ENCODE measurements at regions not wholly inside any gene's neighbourhood (a gene's known extent, or its start where the extent isn't known, plus 50 kb on each side); places are given as distances from the start of the nearest gene placed in this dataset.

DNA sequence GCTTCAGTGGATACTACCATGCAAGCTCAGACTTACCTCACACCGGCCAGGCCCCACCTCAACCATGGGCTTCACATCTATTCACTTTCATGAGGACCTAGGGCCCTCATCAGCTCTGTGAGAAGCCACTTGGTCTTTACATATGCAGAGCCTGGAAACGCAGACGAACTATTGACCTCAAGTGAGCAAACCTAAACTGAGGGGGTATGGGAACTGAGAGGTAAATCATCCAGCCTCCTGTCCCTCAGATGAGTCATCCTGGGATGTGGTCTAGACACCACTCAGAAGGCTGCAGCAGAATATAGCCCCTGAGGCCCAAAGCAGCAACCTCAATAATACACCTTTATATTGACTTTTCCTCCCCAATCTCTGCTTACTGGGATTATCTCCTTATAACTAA is 578.0 kb downstream of the INSC start:
- Histone ChIP-seq H3K9me3 (ENCODE audit: control insufficient read depth, insufficient read depth, low read depth, low read length) (no peaks in the 10 kb centered on the region), H3K27me3 (ENCODE audit: control insufficient read depth, insufficient read depth, low read length) (no peaks in the 10 kb centered on the region), H3K4me1 (ENCODE audit: control insufficient read depth, insufficient read depth, low read length) (no peaks in the 10 kb centered on the region), H3K4me3 (ENCODE audit: low read depth in 2 of 2, low read length in 2 of 2) (no peak overlapping the region), H3K27ac (ENCODE audit: low read length) (no peak overlapping the region), H3K36me3 (ENCODE audit: control insufficient read depth, insufficient read depth, low read length) (no peaks in the 10 kb centered on the region)
- DNase-seq (ENCODE audit: low read depth, low spot score) (no peak), ATAC-seq (no peak)
- in situ Hi-C loops (cut with HindIII; ENCODE audit: low pct_unique_long_range_greater_than_20kb, low sequenced_read_pairs) (no loop called here), intact Hi-C loops (cut with micrococcal nuclease; ENCODE audit: unreplicated experiment) (no loop called here)
- ChIA-PET POLR2A (no interaction called here), CTCF (no interaction called here)
- no TSS peak for BruUV-seq (replicated peaks)
- TF ChIP-seq TCF7L2 (IDR thresholded peaks at IDR 0.05; ENCODE audit: low read depth, low read length) (no peak), POLR2AphosphoS5 (IDR thresholded peaks at IDR 0.05; ENCODE audit: low read depth, low read length) (no peak), SIN3A (IDR thresholded peaks at IDR 0.05; ENCODE audit: borderline replicate concordance, insufficient read depth, low read depth, low read length) (no peak)
- TF ChIP-seq, protein P1, sequence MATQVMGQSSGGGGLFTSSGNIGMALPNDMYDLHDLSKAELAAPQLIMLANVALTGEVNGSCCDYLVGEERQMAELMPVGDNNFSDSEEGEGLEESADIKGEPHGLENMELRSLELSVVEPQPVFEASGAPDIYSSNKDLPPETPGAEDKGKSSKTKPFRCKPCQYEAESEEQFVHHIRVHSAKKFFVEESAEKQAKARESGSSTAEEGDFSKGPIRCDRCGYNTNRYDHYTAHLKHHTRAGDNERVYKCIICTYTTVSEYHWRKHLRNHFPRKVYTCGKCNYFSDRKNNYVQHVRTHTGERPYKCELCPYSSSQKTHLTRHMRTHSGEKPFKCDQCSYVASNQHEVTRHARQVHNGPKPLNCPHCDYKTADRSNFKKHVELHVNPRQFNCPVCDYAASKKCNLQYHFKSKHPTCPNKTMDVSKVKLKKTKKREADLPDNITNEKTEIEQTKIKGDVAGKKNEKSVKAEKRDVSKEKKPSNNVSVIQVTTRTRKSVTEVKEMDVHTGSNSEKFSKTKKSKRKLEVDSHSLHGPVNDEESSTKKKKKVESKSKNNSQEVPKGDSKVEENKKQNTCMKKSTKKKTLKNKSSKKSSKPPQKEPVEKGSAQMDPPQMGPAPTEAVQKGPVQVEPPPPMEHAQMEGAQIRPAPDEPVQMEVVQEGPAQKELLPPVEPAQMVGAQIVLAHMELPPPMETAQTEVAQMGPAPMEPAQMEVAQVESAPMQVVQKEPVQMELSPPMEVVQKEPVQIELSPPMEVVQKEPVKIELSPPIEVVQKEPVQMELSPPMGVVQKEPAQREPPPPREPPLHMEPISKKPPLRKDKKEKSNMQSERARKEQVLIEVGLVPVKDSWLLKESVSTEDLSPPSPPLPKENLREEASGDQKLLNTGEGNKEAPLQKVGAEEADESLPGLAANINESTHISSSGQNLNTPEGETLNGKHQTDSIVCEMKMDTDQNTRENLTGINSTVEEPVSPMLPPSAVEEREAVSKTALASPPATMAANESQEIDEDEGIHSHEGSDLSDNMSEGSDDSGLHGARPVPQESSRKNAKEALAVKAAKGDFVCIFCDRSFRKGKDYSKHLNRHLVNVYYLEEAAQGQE (IDR thresholded peaks at IDR 0.05; ENCODE audit: insufficient read depth in 1 of 2, low read depth in 2 of 2, low read length in 1 of 2) = no peak
- TF ChIP-seq, protein P2, sequence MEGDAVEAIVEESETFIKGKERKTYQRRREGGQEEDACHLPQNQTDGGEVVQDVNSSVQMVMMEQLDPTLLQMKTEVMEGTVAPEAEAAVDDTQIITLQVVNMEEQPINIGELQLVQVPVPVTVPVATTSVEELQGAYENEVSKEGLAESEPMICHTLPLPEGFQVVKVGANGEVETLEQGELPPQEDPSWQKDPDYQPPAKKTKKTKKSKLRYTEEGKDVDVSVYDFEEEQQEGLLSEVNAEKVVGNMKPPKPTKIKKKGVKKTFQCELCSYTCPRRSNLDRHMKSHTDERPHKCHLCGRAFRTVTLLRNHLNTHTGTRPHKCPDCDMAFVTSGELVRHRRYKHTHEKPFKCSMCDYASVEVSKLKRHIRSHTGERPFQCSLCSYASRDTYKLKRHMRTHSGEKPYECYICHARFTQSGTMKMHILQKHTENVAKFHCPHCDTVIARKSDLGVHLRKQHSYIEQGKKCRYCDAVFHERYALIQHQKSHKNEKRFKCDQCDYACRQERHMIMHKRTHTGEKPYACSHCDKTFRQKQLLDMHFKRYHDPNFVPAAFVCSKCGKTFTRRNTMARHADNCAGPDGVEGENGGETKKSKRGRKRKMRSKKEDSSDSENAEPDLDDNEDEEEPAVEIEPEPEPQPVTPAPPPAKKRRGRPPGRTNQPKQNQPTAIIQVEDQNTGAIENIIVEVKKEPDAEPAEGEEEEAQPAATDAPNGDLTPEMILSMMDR (IDR thresholded peaks at IDR 0.05) = no peak

DNA sequence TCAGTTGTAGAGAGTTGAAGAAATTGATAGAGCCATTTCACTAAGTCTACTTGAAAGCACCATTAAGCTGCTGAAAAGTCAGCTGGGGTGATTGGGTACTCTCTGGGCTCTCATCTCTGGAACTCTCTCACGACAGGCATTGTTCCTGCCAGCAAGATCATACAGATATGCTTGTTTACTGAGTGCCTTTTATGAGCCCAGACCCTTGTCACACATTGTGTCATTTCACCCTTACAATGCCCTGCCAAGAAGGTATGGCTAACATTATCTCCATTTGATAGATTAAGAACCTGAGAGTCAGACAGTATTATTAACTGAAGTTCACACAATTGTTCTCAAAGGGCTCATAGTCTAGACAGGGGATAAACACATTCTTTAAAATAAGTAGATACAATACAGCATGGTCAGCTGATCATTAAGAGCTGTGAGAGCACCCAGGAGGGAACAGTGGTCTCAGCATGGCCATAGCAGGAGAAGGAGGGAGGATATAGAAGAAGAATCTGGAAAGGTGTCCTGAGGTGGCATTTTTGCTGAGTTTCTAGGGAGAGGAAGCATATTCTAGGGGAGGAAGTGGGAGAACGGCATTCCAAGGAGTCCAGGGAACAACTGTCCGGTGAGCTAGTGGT is 580.5 kb downstream of the INSC start:
- POLR2A ChIA-PET = no interaction called here
- in situ Hi-C loops (cut with HindIII; ENCODE audit: low pct_unique_long_range_greater_than_20kb, low sequenced_read_pairs) (no loop called here), intact Hi-C loops (cut with micrococcal nuclease; ENCODE audit: unreplicated experiment) (no loop called here)
- CTCF ChIA-PET = no interaction called here
- TF ChIP-seq TCF7L2 (IDR thresholded peaks at IDR 0.05; ENCODE audit: low read depth, low read length) (no peak), POLR2AphosphoS5 (IDR thresholded peaks at IDR 0.05; ENCODE audit: low read depth, low read length) (no peak), SIN3A (IDR thresholded peaks at IDR 0.05; ENCODE audit: borderline replicate concordance, insufficient read depth, low read depth, low read length) (no peak)
- TF ChIP-seq, protein P1 (IDR thresholded peaks at IDR 0.05; ENCODE audit: insufficient read depth in 1 of 2, low read depth in 2 of 2, low read length in 1 of 2) = no peak
- TF ChIP-seq, protein P2 (IDR thresholded peaks at IDR 0.05) = no peak
- Histone ChIP-seq H3K9me3 (ENCODE audit: control insufficient read depth, insufficient read depth, low read depth, low read length) (no peaks in the 10 kb centered on the region), H3K27me3 (ENCODE audit: control insufficient read depth, insufficient read depth, low read length) (no peaks in the 10 kb centered on the region), H3K4me3 (ENCODE audit: low read depth in 2 of 2, low read length in 2 of 2) (no peak overlapping the region), H3K4me1 (ENCODE audit: control insufficient read depth, insufficient read depth, low read length) (no peaks in the 10 kb centered on the region), H3K27ac (ENCODE audit: low read length) (no peak overlapping the region), H3K36me3 (ENCODE audit: control insufficient read depth, insufficient read depth, low read length) (no peaks in the 10 kb centered on the region)
- ATAC-seq = no peak
- BruUV-seq (replicated peaks) = no TSS peak
- DNase-seq (ENCODE audit: low read depth, low spot score) = no peak

Data from Panc1 (cell line).